Neural cell (in vitro differentiated cells): ENCODE measurements at regions not wholly inside any gene's neighbourhood (a gene's known extent, or its start where the extent isn't known, plus 50 kb on each side); places are given as distances from the start of the nearest gene placed in this dataset.

Experiments
- CTCF ChIP-seq: fragments of 450-650 bp; IDR thresholded peaks from 2 replicates; pipeline ENCODE4 v1.5.1; 2014; ENCODE audit warnings: antibody characterized with exemption, mild to moderate bottlenecking, moderate library complexity; ENCODE audit not compliant: poor library complexity, severe bottlenecking
- POLR2AphosphoS5 ChIP-seq: IDR thresholded peaks from 2 replicates; pipeline ENCODE4 v1.6.1; 2012
- SMC3 ChIP-seq: fragments of 450-650 bp; conservative IDR thresholded peaks from 2 replicates; pipeline ENCODE4 v1.6.1; 2014; ENCODE audit warnings: antibody characterized with exemption, mild to moderate bottlenecking, moderate library complexity; ENCODE audit not compliant: poor library complexity

GRCh38 chr2:5562426-5562825, 129.8 kb upstream of the SOX11 start:
- TF ChIP-seq SMC3 (no peak), POLR2AphosphoS5 (no peak), CTCF (no peak)
